HepG2 (cell line): ENCODE measurements at regions not wholly inside any gene's neighbourhood (a gene's known extent, or its start where the extent isn't known, plus 50 kb on each side); places are given as distances from the start of the nearest gene placed in this dataset.

Experiments
- ASH2L ChIP-seq: fragments of 300-600, 200-600 bp; sonication (generic); IDR thresholded peaks from 2 replicates; pipeline ENCODE4 v1.7.0; 2017; ENCODE audit warnings: low read depth, mild to moderate bottlenecking, moderate library complexity, mixed read lengths, low read length; ENCODE audit not compliant: insufficient read length
- EZH2 ChIP-seq: conservative IDR thresholded peaks from 2 replicates; pipeline ENCODE4 v1.6.1; 2012; ENCODE audit warnings: mild to moderate bottlenecking, low read depth, low read length, moderate library complexity
- KMT2B ChIP-seq: IDR thresholded peaks from 2 replicates; pipeline ENCODE4 v1.6.1; 2016; ENCODE audit warnings: missing genetic modification reagents, missing compliant biosample characterization
- MAX ChIP-seq: IDR thresholded peaks from 2 replicates; pipeline ENCODE4 v1.6.1; 2012; ENCODE audit warnings: inconsistent platforms
- MYC ChIP-seq: sonication (generic); formaldehyde crosslinking; IDR thresholded peaks from 2 replicates; pipeline ENCODE4 v1.9.0; 2021; ENCODE audit warnings: missing genetic modification reagents, borderline replicate concordance
- NCOA2 ChIP-seq: sonication (generic); formaldehyde crosslinking; IDR thresholded peaks from 2 replicates; pipeline ENCODE4 v1.8.0; 2022; ENCODE audit warnings: inconsistent platforms
- PBX3 ChIP-seq: sonication (generic); formaldehyde crosslinking; IDR thresholded peaks from 2 replicates; pipeline ENCODE4 v1.8.1; 2023; ENCODE audit warnings: missing genetic modification reagents, inconsistent platforms, borderline replicate concordance
- REST ChIP-seq, 2 experiments: IDR thresholded peaks; 2 replicates each; pipeline ENCODE4 v1.6.1; 2011 to 2012; ENCODE audit warnings: low read length in 2 of 2, borderline replicate concordance in 1 of 2, low read depth in 1 of 2, mild to moderate bottlenecking in 1 of 2, moderate library complexity in 1 of 2
- YY1 ChIP-seq: IDR thresholded peaks from 2 replicates; pipeline ENCODE4 v1.6.1; 2011; ENCODE audit warnings: low read length, low read depth, moderate library complexity, mild to moderate bottlenecking; ENCODE audit not compliant: insufficient read depth, insufficient replicate concordance
- ZNF253 ChIP-seq: sonication (generic); formaldehyde crosslinking; IDR thresholded peaks from 2 replicates; pipeline ENCODE4 v1.8.0; 2022; ENCODE audit warnings: mild to moderate bottlenecking, missing genetic modification reagents, borderline replicate concordance
- ZNF543 ChIP-seq: sonication (generic); formaldehyde crosslinking; IDR thresholded peaks from 2 replicates; pipeline ENCODE4 v1.4.0; 2020; ENCODE audit warnings: mild to moderate bottlenecking, missing genetic modification reagents
- TF ChIP-seq, protein P1 (sequence below): sonication (generic); formaldehyde crosslinking; IDR thresholded peaks from 2 replicates; pipeline ENCODE4 v1.8.0; 2022; ENCODE audit warnings: missing genetic modification reagents, mild to moderate bottlenecking, borderline replicate concordance

GRCh38 chr7:13259930-13260329 is 572.5 kb downstream of the ARL4A start:
- TF ChIP-seq MAX (no peak), ZNF253 (CRISPR knock-in tag) (no peak), REST (IDR thresholded peaks at IDR 0.05; ENCODE audit: borderline replicate concordance in 1 of 2, low read depth in 1 of 2, low read length in 2 of 2) (no peak), PBX3 (CRISPR knock-in tag) (no peak), MYC (CRISPR knock-in tag) (no peak), KMT2B (no peak), ZNF543 (no peak), YY1 (no peak), EZH2 (no peak), ASH2L (no peak), NCOA2 (no peak)
- TF ChIP-seq, protein P1, sequence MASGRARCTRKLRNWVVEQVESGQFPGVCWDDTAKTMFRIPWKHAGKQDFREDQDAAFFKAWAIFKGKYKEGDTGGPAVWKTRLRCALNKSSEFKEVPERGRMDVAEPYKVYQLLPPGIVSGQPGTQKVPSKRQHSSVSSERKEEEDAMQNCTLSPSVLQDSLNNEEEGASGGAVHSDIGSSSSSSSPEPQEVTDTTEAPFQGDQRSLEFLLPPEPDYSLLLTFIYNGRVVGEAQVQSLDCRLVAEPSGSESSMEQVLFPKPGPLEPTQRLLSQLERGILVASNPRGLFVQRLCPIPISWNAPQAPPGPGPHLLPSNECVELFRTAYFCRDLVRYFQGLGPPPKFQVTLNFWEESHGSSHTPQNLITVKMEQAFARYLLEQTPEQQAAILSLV (CRISPR knock-in tag) = no peak
